SK-N-MC (cell line): ENCODE measurements at regions not wholly inside any gene's neighbourhood (a gene's known extent, or its start where the extent isn't known, plus 50 kb on each side); places are given as distances from the start of the nearest gene placed in this dataset.

ENCODE experiments used
- EZH2 ChIP-seq: fragments of 200-600 bp; sonication (generic); IDR thresholded peaks from one replicate; pipeline ENCODE4 v1.6.1; 2017; ENCODE audit warnings: antibody characterized with exemption
- FOXP2 ChIP-seq: optimal IDR thresholded peaks from 2 replicates; pipeline ENCODE3; 2011; ENCODE audit warnings: mild to moderate bottlenecking, moderate library complexity; ENCODE audit not compliant: insufficient read depth; ENCODE audit errors: extremely low read length, control extremely low read depth
- POLR2AphosphoS5 ChIP-seq: IDR thresholded peaks from 2 replicates; pipeline ENCODE4 v1.6.1; 2012; ENCODE audit warnings: mild to moderate bottlenecking, low read depth, low read length, borderline replicate concordance

GRCh38 chr1:168473126-168473525 lies 70.7 kb downstream of the XCL2 start:
- TF ChIP-seq POLR2AphosphoS5: no peak
- no peak for TF ChIP-seq EZH2
- no peak for TF ChIP-seq FOXP2
